Cerebellar cortex (tissue), 1 donor: ENCODE measurements at regions not wholly inside any gene's neighbourhood (a gene's known extent, or its start where the extent isn't known, plus 50 kb on each side); places are given as distances from the start of the nearest gene placed in this dataset.
A peak's percentile ranks its signal among the peaks of the same experiment; 100 is the strongest.
"Not testable (repeated sequence)": the region's sequence is repeated elsewhere in the genome, so short reads cannot be mapped to it uniquely, and the experiment has no call there.

Experiments
- DNase-seq: peaks from one replicate; pipeline ENCODE4 v3.0.0-alpha.2; 2015; ENCODE audit warnings: low spot score

DNA sequence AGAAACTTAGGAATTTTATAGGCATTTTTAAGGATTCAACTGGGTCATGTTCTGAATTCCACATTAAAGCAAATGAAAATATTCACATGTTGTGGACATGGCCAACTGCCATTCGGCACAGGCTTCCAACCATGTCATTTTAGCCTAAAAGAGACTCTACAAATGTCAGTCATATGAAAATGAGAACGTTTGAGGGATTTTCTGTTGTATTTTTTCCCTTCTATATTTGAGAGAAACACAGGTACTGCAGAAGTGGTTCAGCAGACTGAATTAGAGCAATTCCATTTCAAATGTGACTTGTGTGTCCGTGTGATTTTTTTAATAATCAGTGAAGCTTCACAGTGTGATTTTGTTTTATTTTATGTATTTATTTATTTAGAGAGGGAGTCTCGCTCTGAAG lies 124.3 kb downstream of the TP53TG3F start:
- not testable (repeated sequence) for DNase-seq

DNA sequence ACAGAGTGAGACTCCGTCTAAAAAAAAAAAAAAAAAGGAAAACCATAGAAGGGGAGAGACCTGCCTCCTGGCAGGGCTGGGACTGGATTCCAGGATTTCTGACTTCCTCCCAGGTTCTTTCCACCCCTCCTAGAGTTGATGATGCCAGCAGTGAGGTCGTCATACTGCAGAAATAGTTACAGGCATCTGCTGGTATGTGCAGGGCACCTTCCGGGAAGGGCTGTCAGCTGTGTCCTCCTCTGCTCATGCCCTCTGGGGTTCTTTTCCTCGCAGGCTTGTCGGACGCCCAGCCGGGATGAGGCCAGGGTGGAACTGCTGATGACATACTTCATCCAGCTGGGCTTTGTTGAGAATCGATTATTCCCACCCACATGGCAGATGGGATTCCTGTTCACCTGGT lies 129.2 kb downstream of the TP53TG3F start:
- not testable (repeated sequence) for DNase-seq

GRCh38 chr16:33593344-33593743 lies 133.9 kb downstream of the TP53TG3F start:
- DNase-seq: not testable (repeated sequence)

GRCh38 chr16:33595074-33595473 lies 135.7 kb downstream of the TP53TG3F start:
- DNase-seq: not testable (repeated sequence)

- DNase-seq: not testable (repeated sequence)
Measured at GRCh38 chr16:33601029-33601428, 141.6 kb downstream of the TP53TG3F start.

DNA sequence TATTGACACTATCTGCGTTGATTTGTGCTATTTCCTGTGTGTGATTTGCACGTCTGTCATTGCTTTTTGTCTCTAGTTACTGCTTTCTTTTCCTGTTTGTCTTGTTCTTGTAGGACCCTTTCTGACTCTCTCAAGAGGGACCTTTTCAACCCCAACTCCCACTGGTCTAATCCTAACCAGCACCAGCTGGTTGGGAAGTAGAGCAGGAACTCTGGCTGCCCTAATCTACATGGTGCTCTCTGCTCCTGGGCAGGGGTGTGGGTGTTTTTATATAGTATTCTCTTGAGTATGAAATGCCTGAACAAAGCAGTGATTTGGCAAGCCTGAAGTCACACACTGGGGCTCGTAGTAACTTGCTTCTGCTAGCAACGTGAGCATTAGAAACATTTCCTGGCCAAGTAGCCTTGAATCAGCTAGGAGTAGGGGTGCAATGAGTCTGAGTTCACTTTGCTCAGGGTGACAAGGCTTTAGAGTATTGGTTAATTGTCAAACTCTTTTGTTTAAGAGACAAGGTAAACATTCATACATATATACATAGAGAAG lies 164.2 kb downstream of the TP53TG3F start:
- DNase-seq: not testable (repeated sequence)

DNA sequence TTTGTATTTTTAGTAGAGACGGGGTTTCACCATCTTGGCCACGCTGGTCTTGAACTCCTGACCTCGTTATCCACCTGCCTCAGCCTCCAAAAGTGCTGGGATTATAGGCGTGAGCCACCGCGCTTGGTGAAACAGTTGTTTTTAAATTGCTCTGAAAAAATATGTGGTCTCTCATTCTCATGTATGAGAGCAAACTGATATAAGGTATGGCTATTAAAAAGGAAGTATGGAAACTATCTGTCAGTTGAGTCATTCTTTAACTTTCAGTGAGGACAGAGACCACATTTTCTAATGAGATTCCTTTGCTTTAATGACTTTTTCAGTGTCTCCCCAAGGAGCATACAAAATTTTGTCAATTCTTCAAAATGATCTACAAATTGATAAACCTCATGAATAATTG lies 169.5 kb downstream of the TP53TG3F start:
- DNase-seq: not testable (repeated sequence)

DNA sequence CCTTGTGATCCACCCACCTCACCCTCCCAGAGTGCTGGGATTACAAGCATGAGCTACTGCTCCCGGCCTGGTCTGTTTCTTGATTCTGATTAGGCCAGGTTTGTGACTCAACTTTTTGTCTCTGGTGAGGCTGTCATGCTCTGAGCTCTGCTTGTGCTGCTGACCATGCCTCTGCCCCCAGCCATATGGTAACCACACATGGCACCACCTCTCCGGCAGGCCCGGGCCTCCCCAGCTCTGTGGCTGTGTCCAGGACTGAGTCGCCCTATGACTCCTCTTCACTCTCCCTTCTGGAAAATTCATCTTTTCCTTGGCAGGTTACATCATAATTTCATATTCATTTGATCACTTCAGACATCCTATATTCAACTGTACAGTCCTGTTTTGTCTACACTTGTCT lies 172.3 kb downstream of the TP53TG3F start:
- peak; percentile 0 for DNase-seq

DNA sequence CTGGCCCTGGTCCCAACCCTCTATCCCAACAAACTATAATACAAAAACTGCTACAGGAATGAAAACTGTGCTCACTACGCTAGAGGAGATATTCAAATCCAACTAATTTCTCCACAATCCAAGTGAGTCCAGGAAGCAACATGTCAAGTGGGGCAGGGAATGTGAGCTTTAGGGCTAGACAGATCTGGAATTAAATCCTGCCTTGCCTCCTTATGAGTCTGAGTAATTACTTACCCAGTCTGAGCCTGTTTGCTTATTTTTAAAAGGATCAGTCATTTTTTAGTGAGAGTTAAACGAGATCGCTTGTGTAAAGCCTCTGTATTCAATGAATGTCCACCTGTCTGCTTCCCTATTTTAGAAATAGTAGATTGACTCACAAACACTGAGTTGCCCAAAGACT lies 174.6 kb downstream of the TP53TG3F start:
- not testable (repeated sequence) for DNase-seq

DNA sequence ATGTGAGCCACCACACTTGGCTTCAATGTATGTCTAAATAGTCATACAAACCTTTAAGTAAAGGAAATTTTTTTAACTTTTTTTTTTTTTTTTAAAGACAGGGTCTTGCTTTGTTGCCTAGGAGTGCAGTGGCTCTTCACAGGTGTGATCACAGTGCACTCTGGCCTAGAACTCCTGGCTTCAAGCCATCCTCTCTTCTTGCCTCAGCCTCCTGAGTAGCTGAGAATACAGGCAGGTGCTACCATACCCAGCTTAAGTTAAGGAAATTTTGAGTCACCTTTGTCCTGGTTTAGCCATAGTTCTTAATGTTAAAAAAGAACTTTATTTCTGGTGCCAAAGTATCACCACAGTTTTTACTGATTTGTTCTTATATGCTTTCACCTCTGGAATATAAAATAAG lies 177.3 kb downstream of the TP53TG3F start:
- DNase-seq: not testable (repeated sequence)

DNA sequence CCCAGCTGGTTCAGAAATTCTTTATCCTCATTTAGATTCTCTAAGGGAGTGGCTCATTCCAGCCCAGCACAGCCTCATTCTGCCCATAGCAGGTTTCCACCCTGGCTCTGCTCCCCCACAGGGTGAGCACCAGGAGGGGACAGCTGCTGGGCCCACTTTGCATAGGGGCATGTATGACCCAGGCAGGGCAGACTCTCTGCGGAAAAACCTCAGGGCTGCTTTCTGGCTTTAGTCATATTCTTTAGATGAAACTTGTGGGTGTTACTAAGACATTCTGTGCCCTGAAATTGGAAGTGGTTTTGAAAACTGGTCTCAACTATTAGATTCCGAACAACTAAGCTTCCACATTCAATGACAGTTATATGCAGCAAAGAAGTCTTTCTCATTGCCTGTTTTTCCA lies 183.9 kb downstream of the TP53TG3F start:
- DNase-seq: not testable (repeated sequence)

- DNase-seq: not testable (repeated sequence)
Measured at GRCh38 chr16:33643698-33644381, 184.4 kb downstream of the TP53TG3F start.

DNA sequence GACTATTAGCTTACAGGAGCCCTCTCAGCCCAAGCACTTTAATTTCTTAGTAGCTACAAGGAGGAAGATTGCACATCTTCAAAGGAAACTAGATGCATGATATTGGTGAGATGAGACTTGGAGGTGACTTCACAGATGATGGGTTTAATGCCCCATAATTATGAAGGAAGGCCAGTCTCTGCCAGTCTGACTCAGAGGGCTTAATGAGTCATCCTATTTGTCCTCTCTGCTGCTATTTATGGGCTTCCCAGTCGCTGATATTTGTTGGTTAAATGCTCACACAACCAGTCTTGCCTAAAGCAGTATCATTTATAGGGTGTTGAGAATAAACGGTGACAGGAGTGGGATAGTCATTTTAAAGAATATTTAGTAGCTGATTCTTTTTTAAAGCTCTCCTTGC lies 187.0 kb downstream of the TP53TG3F start:
- not testable (repeated sequence) for DNase-seq

- not testable (repeated sequence) for DNase-seq
Measured at GRCh38 chr16:33655756-33656155, 196.3 kb downstream of the TP53TG3F start.

DNA sequence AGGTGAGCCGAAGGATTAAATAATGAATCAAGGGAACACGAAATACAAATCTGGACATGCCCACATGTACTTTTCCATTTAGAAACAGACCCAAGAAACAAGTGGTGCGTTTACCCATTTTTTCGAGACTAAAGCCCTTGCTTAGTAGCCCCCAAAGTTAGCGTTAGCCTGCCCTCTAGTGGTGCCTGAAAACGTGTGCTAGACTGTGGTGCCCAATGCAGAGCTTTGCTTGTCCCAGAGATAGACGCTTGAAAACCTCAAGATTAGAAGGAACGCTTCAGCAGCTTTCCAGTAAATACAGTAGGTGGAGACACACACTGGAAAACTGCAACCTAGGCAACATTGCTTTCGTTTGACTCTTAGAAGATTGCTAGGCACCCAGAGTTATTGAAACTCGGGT lies 197.0 kb downstream of the TP53TG3F start:
- DNase-seq: not testable (repeated sequence)

- DNase-seq: not testable (repeated sequence)
Measured at GRCh38 chr16:33657717-33658116, 198.3 kb downstream of the TP53TG3F start.

- DNase-seq: not testable (repeated sequence)
Measured at GRCh38 chr16:33680791-33681190, 221.4 kb downstream of the TP53TG3F start.

GRCh38 chr16:33700320-33700719 lies 240.9 kb downstream of the TP53TG3F start:
- DNase-seq: not testable (repeated sequence)

DNA sequence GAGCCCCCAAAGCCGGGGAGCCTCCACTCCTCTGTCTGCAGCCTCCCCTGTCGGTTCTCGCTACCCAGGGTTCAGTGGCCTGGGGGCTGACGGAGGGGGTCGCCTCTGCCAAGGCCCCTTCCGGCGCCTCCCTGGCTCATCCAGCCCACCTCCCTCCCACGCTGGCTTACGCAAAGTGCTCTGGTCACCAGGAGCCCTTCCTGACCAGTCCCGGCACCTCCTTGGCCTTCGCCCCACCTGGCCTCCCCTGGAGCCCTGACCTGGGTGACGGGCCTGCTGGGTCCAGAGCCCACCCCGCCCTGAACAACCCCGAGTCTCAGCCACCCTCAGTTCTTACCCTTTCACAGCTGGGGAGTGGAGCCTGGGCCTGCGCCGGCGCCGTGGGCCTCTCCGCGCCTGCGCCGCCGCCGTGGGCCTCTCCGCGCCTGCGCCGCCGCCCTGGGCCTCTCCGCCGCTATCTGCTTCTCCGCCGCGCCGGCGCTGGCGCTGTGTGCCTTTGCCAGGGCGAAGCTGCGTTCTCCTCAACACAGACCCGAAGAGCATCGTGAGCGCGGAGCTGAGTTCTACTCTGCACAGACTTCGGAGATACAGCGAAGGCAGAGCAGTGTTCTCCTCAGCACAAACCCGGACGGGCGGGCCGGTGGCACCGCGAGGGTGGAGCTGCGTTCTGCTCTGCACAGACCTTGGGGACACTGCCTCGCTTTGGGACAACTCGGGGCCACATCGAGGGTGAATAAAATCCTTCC lies 247.6 kb downstream of the TP53TG3F start:
- DNase-seq: not testable (repeated sequence)

DNA sequence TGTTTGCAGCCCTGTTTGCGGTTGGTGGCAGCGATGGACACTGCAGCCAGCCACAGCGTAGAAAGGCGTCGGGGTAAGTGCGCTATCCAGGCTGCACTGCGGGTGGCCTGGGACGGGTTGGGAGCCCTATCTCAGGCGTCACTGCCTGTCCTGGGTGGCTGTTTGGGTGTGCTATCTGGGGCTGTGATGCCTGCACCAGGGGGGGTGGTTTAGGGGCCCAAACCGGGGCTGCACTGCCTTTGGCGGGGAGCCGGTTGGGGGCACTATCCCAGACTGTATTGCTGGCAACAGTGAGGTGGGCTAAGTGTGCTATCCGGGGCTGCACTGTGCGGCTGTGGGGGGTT lies 248.2 kb downstream of the TP53TG3F start:
- not testable (repeated sequence) for DNase-seq

DNA sequence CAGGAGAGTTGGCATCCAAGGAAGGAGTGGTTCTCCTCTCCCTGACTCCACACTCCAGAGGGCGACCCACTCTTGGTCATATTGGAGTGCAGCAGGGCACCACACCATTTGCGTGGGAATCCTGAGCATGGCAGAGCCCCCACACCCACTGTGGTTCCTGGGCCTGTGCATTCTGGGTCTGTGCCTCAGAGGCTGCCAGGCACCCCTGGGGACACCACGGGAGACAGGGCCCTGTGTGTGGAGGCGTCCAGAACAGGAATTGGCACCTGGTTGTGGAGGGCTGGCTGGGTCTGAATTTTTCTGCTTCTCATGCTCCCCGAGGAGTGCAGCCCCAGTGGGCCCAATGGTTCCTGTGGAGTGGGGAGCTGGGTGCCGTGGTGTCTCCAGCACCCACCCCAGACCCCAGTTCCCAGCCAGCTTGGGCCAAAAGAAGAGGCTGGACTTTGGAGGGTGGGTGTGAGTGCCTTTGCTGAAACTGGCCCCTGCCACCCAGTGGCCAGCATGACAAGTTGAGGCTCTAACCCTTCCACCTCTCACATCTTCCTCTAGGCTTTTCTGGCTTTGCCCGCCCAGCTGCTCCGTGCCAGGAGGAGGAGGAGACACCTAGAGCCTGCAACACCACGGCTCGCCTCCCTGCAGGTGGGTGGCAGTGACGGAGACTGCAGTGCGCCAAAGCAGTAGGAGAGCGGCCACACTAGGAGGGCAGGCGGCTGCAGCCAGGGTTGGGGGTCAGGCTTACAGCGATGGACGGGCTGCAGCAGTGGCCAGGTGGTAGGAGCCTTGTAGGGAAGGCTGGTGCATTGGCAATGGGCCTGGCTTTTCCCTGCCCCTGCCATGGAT lies 250.7 kb downstream of the TP53TG3F start:
- DNase-seq: not testable (repeated sequence)

DNA sequence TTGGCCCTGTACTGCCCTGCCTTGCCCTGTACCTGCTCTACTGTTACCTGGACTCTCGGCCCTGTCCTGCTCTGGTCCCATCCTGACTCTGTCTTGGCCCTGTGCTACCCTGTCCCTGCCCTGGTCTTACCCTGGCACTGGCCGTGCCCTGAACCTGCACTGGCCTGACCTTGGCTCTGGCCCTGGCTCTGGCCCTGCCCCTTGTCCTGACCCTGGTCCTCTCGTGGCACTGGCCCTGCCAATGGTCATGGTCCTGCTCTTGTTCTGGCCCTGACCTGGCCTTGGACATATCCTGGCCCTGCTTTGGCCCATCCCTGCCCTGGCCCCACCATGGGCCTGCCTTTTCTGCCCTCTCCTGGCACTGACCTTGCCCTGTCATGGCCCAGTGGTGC lies 251.3 kb downstream of the TP53TG3F start:
- not testable (repeated sequence) for DNase-seq
